ENCODE measurements at regions not wholly inside any gene's neighbourhood (a gene's known extent, or its start where the extent isn't known, plus 50 kb on each side); places are given as distances from the start of the nearest gene placed in this dataset.

- TF ChIP-seq CTCF (IDR thresholded peaks at IDR 0.05; ENCODE audit: low read depth, low read length, poor library complexity, severe bottlenecking) (no peak), EZH2phosphoT487 (IDR thresholded peaks at IDR 0.05; ENCODE audit: borderline replicate concordance, low read length) (no peak)
Measured at GRCh38 chr4:14046642-14047041, 419.1 kb upstream of the BOD1L1 start.

Data from DOHH2 (cell line).